Endothelial cell of umbilical vein (primary cell): ENCODE measurements at regions not wholly inside any gene's neighbourhood (a gene's known extent, or its start where the extent isn't known, plus 50 kb on each side); places are given as distances from the start of the nearest gene placed in this dataset.

Experiments used
- BruUV-seq: library from RNA; stranded (reverse); fragments of 400-500 nt; replicated peaks from 2 replicates; lab custom pipeline; 2021; lab: Mats Ljungman, UMichigan
- CTCF ChIA-PET: fragments of 300-600, 350-600 bp; sonication (Branson Sonifier 250); formaldehyde crosslinking; loops from one replicate; lab custom pipeline; 2021; ENCODE audit warnings: antibody characterized with exemption, inconsistent platforms; lab: Charles Lee
- POLR2A ChIA-PET: fragments of 300-600, 350-600 bp; sonication (Branson Sonifier 250); formaldehyde crosslinking; loops from one replicate; lab custom pipeline; 2021; ENCODE audit warnings: antibody characterized with exemption, inconsistent platforms; lab: Charles Lee
- DNase-seq: peaks from one replicate; pipeline ENCODE4 v3.0.0-alpha.2; 2011; ENCODE audit warnings: low read depth, low spot score
- FAIRE-seq: peaks from 2 replicates; lab custom pipeline; 2011; peaks lifted over from hg19 to GRCh38; lab: Jason Lieb, UNC
- H2AFZ ChIP-seq: 2 replicates; pipeline ENCODE4 v1.6.0; 2012; ENCODE audit warnings: low read depth, low read length, control low read depth, inconsistent platforms
- H3K27ac ChIP-seq: 2 replicates; pipeline ENCODE4 v1.5.1; 2011; ENCODE audit warnings: low read depth, mild to moderate bottlenecking, control low read depth, low read length, moderate library complexity; ENCODE audit not compliant: insufficient read depth
- H3K27me3 ChIP-seq, 2 experiments: 2 replicates each; pipeline versions ENCODE4 v1.6.0 to v1.6.1; 2011; ENCODE audit warnings: low read length in 2 of 2, mixed read lengths in 1 of 2; ENCODE audit not compliant: control insufficient read depth in 2 of 2, insufficient read depth in 2 of 2
- H3K36me3 ChIP-seq, 2 experiments: 2 replicates in 1 of 2; 3 replicates in 1 of 2; pipeline ENCODE4 v1.5.1; 2011; ENCODE audit warnings: low read length in 2 of 2, mild to moderate bottlenecking in 1 of 2, moderate library complexity in 1 of 2; ENCODE audit not compliant: control insufficient read depth in 2 of 2, insufficient read depth in 2 of 2; ENCODE audit errors: extremely low read depth in 1 of 2
- H3K4me1 ChIP-seq: 3 replicates; pipeline ENCODE4 v1.5.1; 2011; ENCODE audit warnings: mild to moderate bottlenecking, low read length; ENCODE audit not compliant: control insufficient read depth, insufficient read depth; ENCODE audit errors: extremely low read depth
- H3K4me2 ChIP-seq: 2 replicates; pipeline ENCODE4 v1.6.1; 2011; ENCODE audit warnings: low read length, control low read depth, mixed read lengths; ENCODE audit not compliant: insufficient read depth
- H3K4me3 ChIP-seq, 3 experiments: fragments of 200-600 bp in 1 of 3; sonication (generic), shearing (Covaris generic) in 1 of 3; replicated peaks in 1 of 3; 2 replicates each; pipeline ENCODE4 v1.5.1; 2011 to 2016; ENCODE audit warnings: control low read depth in 3 of 3, low read length in 3 of 3, mild to moderate bottlenecking in 2 of 3, inconsistent platforms in 1 of 3, low read depth in 1 of 3, moderate library complexity in 1 of 3; ENCODE audit not compliant: insufficient read depth in 1 of 3
- H3K79me2 ChIP-seq: 2 replicates; pipeline ENCODE4 v1.6.0; 2012; ENCODE audit warnings: low read length, inconsistent platforms; ENCODE audit not compliant: control insufficient read depth, insufficient read depth
- H3K9ac ChIP-seq: replicated peaks from 2 replicates; pipeline ENCODE3; 2011; ENCODE audit warnings: low read length, control low read depth; ENCODE audit not compliant: insufficient read depth; ENCODE audit errors: extremely low read depth
- H3K9me1 ChIP-seq: replicated peaks from 3 replicates; pipeline ENCODE4 v1.6.0; 2011; ENCODE audit warnings: mild to moderate bottlenecking, low read length; ENCODE audit not compliant: control insufficient read depth, insufficient read depth; ENCODE audit errors: extremely low read depth
- H3K9me3 ChIP-seq: replicated peaks from 2 replicates; pipeline ENCODE4 v1.5.1; 2012; ENCODE audit warnings: low read length, inconsistent platforms; ENCODE audit not compliant: control insufficient read depth, insufficient read depth
- H4K20me1 ChIP-seq: replicated peaks from 2 replicates; pipeline ENCODE3; 2011; ENCODE audit warnings: mild to moderate bottlenecking, low read length; ENCODE audit not compliant: control insufficient read depth, insufficient read depth; ENCODE audit errors: extremely low read depth
- CTCF ChIP-seq, 2 donors: IDR thresholded peaks; 1 replicate in 1 of 2; 2 replicates in 1 of 2; pipeline ENCODE4 v1.5.1; 2011; ENCODE audit warnings: low read length in 2 of 2, mild to moderate bottlenecking in 2 of 2, moderate library complexity in 2 of 2, control low read depth in 1 of 2, inconsistent platforms in 1 of 2, low read depth in 1 of 2; ENCODE audit not compliant: insufficient read depth in 1 of 2; ENCODE audit errors: extremely low read depth in 1 of 2
- EZH2 ChIP-seq: IDR thresholded peaks from 2 replicates; pipeline ENCODE4 v1.6.1; 2012; ENCODE audit warnings: borderline replicate concordance, low read depth, mild to moderate bottlenecking, moderate library complexity, low read length, inconsistent platforms; ENCODE audit not compliant: severe bottlenecking
- FOS ChIP-seq: IDR thresholded peaks from 2 replicates; pipeline ENCODE4 v1.6.1; 2011; ENCODE audit warnings: mild to moderate bottlenecking, low read length, moderate library complexity, borderline replicate concordance; ENCODE audit not compliant: insufficient read depth
- GATA2 ChIP-seq: IDR thresholded peaks from 2 replicates; pipeline ENCODE4 v1.7.0; 2011; ENCODE audit warnings: low read depth, mild to moderate bottlenecking, moderate library complexity, mixed read lengths, low read length; ENCODE audit not compliant: insufficient read length, insufficient read depth
- JUN ChIP-seq: IDR thresholded peaks from 2 replicates; pipeline ENCODE4 v1.6.1; 2011; ENCODE audit warnings: borderline replicate concordance, low read depth; ENCODE audit not compliant: insufficient read length, insufficient read depth
- MAX ChIP-seq: IDR thresholded peaks from 2 replicates; pipeline ENCODE4 v1.6.1; 2011; ENCODE audit not compliant: insufficient read depth, insufficient read length
- MYC ChIP-seq: IDR thresholded peaks from one replicate; pipeline ENCODE4 v1.6.1; 2011; ENCODE audit warnings: mild to moderate bottlenecking, low read depth, low read length
- POLR2A ChIP-seq: IDR thresholded peaks from 2 replicates; pipeline ENCODE4 v1.6.1; 2012; ENCODE audit warnings: low read depth, mild to moderate bottlenecking, control low read depth, low read length
- POLR2AphosphoS5 ChIP-seq: IDR thresholded peaks from 2 replicates; pipeline ENCODE4 v1.6.1; 2012; ENCODE audit warnings: low read depth, mild to moderate bottlenecking, control low read depth, low read length, moderate library complexity; ENCODE audit not compliant: insufficient read depth
- dilution Hi-C: fragments of 300-500 bp; cut with MboI; formaldehyde crosslinking; loops from one replicate; pipeline ENCODE4 v1.15.0; 2019; ENCODE audit warnings: low sequenced_read_pairs; ENCODE audit not compliant: extremely low pct_ligation_motif_present
- intact Hi-C: fragments of 100-400 bp; cut with micrococcal nuclease; formaldehyde crosslinking; loops from one replicate; pipeline ENCODE4 v1.10.0; 2022

GRCh38 chr2:136342138-136342537 lies 224.2 kb upstream of the CXCR4 start:
- no peak for TF ChIP-seq MAX
- TF ChIP-seq MYC = no peak
- ChIA-PET POLR2A (no interaction called here), CTCF (interaction anchor here (0.7 kb wide), 1 partner anchor 38 kb away, joined by 3 read pairs; no protein-coding TSS in a partner anchor)
- intact Hi-C loops = no loop called here
- Histone ChIP-seq H3K27me3 (no peaks in the 10 kb centered on the region), H3K4me2 (no peak overlapping the region), H3K9ac (no peak overlapping the region), H2AFZ (no peak overlapping the region), H3K36me3 (no peaks in the 10 kb centered on the region), H3K9me3 (no peaks in the 10 kb centered on the region), H3K27ac (no peak overlapping the region), H3K79me2 (no peaks in the 10 kb centered on the region), H3K4me1 (no peaks in the 10 kb centered on the region), H3K4me3 (no peak overlapping the region), H4K20me1 (no peaks in the 10 kb centered on the region), H3K9me1 (no peaks in the 10 kb centered on the region)
- no TSS peak for BruUV-seq
- dilution Hi-C loops = no loop called here
- DNase-seq (no peak), FAIRE-seq (no peak)

- Histone ChIP-seq H3K79me2 (no peaks in the 10 kb centered on the region), H3K9ac (no peak overlapping the region), H2AFZ (no peak overlapping the region), H3K4me1 (no peaks in the 10 kb centered on the region), H3K27me3 (no peaks in the 10 kb centered on the region), H3K4me3 (no peak overlapping the region), H3K9me3 (no peaks in the 10 kb centered on the region), H4K20me1 (no peaks in the 10 kb centered on the region), H3K4me2 (no peak overlapping the region), H3K9me1 (no peaks in the 10 kb centered on the region), H3K36me3 (no peaks in the 10 kb centered on the region), H3K27ac (no peak overlapping the region)
- ChIA-PET POLR2A (no interaction called here), CTCF (no interaction called here)
- FAIRE-seq (no peak), DNase-seq (no peak)
- dilution Hi-C loops (no loop called here), intact Hi-C loops (no loop called here)
- TF ChIP-seq GATA2 (no peak), EZH2 (no peak), POLR2AphosphoS5 (no peak), MAX (no peak), CTCF (IDR thresholded peaks at IDR 0.05; ENCODE audit: extremely low read depth in 1 of 2, insufficient read depth in 1 of 2, low read depth in 1 of 2, low read length in 2 of 2) (no peak), POLR2A (no peak), FOS (no peak), MYC (no peak), JUN (no peak)
- no TSS peak for BruUV-seq
These were observed 217.0 kb upstream of the CXCR4 start for GRCh38 chr2:136334967-136335366.
